ENCODE measurements at regions not wholly inside any gene's neighbourhood (a gene's known extent, or its start where the extent isn't known, plus 50 kb on each side); places are given as distances from the start of the nearest gene placed in this dataset.
"Not testable (repeated sequence)": the region's sequence is repeated elsewhere in the genome, so short reads cannot be mapped to it uniquely, and the experiment has no call there.

- no peak for DNase-seq
Measured at GRCh38 chr20:12211361-12211760, 293.7 kb downstream of the BTBD3 start.

GRCh38 chr20:12217382-12217781 lies 299.7 kb downstream of the BTBD3 start:
- DNase-seq = no peak

DNA sequence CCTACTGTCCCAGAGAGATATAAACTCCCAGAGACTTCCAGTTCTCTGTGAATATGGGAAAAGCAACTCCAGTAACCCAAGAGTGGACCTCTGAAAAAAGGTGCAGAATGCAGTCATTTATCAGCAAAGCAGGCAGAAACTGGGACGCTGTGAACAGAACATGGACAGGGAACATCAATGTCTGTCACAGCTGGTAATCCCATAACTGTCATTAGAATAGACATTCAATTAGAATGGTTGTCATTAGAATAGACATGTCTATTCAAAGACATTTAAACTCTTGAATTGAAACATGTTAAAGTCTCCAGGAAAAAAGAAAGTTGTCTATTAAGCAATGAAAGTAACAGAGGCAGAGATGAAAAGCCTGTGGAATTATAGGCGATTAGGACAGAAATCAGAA lies 302.1 kb downstream of the BTBD3 start:
- no peak for DNase-seq

- no peak for DNase-seq
Measured at GRCh38 chr20:12223057-12223456, 305.4 kb downstream of the BTBD3 start.

DNA sequence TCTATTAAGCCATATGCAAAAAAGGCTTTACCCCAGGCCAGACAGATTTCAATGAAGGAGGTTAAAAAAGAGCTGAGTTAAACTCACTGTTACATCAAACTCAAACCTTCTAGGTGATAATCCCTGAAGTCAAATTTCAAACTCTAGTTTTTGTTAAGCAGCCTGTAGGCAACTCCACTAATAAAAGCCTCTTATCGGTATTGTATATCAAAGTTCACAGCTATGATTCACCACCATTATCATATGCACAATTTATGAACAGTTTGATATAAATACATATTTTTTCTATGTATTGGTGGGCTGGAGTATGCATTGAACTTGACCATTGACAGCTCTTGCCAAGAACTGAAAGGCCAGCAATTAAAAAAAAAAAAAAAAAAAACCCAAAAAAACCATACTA lies 308.2 kb downstream of the BTBD3 start:
- no peak for DNase-seq

- no peak for DNase-seq
Measured at GRCh38 chr20:12229891-12230290, 312.2 kb downstream of the BTBD3 start.

- DNase-seq = no peak
Measured at GRCh38 chr20:12237772-12238171, 320.1 kb downstream of the BTBD3 start.

DNA sequence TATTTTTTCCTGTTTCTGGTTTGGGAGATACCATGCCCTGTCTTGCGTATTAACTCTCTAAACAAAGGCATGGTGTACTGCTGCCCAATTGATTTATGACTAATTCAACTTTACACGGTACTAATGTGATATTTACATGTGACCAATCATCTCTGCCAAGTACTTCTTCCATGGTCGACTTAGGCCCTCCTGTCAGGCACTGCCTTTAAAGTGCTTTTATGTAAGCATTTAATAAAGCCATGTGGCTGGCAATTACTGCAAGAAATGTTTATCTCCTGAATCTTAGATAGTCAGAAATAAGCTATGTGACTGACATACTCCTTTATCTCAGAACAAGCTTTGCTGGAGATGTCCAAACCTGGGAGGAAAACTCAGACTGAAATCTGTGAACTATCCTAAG lies 323.4 kb downstream of the BTBD3 start:
- DNase-seq = no peak

GRCh38 chr20:12243327-12243726 lies 325.6 kb downstream of the BTBD3 start:
- DNase-seq = no peak

DNA sequence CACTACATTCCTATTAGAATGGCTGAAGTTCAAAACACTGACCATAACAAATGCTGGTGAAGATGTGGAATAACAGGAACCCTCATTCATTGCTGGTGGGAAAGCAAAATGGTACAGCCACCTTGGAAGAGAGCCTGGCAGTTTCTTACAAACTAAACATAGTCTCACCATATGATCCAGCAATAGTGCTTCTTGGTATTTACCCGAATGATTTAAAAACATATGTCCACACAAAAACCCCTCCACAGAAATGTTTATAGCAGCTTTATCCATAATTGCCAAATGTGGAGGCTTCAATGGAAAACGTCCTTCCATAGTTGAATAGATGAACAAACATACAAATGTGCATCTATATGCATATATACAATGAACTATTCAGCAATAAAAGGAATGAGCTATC lies 330.8 kb downstream of the BTBD3 start:
- DNase-seq = no peak

DNA sequence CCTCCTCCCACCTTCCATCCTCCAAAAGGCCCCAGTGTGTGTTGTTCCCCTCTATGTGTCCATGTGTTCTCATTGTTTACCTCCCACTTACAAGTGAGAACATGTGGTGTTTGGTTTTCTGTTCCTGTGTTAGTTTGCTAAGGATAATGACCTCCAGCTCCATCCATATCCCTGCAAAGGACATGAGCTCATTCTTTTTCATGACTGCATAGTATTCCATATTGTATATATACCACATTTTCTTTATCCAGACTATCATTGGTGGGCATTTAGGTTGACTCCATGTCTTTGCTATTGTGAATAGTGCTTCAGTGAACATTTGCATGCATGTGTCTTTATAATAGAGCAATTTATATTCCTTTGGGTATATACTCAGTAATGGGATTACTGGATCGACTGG lies 333.0 kb downstream of the BTBD3 start:
- DNase-seq = not testable (repeated sequence)

DNA sequence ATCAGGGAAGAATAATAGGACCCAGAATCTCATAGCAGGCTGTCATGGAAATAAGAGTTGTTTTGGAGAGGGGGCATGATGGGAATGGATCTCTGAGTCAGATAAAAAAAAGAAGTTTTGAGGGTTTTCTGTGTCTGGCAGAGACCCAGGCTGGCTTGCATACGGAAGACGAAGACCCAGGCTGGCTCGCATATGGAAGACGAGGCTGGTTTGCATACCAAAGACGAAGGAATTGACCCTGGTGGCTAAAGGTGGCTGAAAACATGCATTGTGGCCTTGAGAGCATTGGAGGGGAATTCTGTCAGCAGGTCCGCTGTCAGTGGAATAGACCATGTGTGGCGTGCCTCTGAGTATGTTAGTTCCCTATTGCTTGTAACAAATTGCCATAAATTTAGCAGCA lies 335.1 kb downstream of the BTBD3 start:
- no peak for DNase-seq

- no peak for DNase-seq
Measured at GRCh38 chr20:12255461-12255970, 337.8 kb downstream of the BTBD3 start.

- DNase-seq = no peak
Measured at GRCh38 chr20:12256806-12257205, 339.1 kb downstream of the BTBD3 start.

DNA sequence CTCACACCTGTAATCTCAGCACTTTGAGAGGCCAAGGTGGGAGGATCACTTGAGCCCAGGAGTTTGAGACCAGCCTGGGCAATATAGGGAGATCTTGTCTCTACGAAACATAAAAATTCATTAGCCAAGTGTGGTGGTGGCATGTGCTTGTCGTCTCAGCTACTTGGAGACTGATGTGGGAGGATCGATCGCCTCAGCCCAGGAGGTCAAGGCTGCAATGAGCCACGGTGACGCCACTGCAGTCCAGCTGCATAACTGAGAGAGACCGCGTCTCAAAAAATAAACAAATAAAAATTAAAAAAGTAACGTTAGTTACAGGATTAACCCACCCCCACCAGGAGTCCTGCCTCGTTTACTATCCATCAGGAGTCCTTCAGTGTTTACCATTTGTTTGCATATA lies 345.1 kb downstream of the BTBD3 start:
- DNase-seq = no peak

DNA sequence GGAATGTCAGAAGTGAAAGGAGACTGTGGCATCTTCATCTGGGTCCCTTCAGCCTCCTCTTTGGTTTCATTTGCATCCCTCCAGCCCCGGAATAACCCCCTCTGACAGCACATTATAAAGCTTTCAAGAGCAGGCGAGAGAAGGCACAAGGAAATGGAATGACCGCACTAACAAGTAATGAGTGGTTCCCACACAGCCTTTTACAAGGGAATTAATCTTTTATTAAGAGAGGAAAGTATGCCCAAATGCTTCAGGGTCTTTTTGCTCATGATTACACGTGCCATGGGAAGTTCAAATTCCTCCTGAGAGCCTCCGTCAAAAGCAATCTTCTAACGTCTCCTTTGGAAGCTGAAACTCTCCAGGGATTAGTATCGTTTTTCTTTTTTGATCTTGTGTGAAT lies 347.0 kb downstream of the BTBD3 start:
- no peak for DNase-seq

GRCh38 chr20:12265662-12266061 lies 348.0 kb downstream of the BTBD3 start:
- DNase-seq = no peak

DNA sequence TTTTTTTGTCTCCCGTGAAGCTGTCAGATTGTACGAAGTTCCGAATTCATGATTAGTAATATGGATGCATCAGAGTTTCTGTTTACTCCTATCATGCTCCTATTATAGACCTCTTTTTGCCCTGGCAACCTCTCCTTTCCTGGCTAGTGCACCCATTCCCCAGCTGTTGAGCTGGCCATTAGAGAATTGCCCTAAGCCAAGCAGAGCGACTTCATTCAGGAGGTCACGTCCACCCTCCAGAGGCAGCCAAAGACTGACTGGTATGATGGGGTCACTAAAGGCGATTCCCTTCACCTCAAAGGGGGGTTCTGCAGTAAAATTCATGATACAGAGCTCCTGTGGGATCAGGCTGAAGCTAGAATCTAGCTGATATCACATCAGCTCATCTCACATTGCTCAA lies 351.9 kb downstream of the BTBD3 start:
- no peak for DNase-seq

DNA sequence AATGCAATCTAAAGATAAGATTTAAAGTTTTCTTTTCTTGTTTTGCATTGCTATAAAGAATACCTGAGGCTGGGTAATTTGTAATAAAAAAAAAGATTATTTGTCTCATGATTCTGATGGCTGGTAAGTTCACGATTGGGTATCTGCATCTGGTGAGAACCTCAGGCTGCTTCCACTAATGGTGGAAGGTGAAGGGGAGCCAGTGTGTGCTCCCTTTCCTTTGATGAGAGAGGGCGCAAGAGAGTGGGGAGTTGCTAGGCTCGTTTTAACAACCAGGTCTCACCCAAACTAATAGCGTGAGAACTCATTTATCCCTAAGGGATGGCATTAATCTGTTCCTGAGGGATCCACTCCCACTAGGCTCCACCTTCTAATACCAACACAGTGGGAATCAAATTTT lies 353.2 kb downstream of the BTBD3 start:
- no peak for DNase-seq

- no peak for DNase-seq
Measured at GRCh38 chr20:12276011-12276673, 358.4 kb downstream of the BTBD3 start.

DNA sequence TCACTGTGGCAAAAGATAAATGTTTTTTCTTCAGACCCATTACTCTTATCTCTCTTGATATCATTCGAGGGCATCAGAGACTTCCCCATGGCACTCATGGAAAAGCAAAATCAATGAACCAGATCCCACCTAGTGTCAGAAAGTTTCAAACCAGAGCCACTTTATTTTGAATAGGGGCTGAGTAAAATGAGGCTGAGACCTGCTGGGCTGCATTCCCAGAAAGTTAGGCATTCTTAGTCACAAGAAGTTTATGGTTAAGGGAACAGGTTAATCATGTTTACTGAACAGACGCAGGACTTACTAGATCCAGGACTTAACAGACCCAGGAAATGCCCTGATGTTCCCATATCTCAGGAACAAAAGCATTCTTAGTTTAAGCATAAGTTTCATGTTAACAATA lies 369.9 kb downstream of the BTBD3 start:
- DNase-seq = no peak

DNA sequence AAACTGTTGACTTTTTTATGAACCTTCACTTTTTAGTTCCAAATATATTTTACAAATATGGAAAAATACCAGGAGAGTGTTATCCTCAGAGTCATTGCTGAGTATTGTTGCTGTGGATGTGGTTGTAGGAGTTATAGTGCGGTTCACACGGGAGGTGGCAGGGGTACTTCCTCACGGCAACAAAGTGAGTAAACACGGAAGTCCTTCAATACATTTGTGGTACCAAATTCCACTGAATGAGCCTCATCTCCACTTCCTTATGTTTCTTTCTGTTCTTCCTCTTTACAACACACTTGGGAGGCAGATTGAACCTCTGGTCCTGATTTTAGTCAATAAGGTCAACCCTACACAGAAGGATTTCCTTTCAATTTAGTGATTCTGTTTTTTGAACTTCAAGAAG lies 371.8 kb downstream of the BTBD3 start:
- DNase-seq = no peak

- no peak for DNase-seq
Measured at GRCh38 chr20:12291386-12291785, 373.7 kb downstream of the BTBD3 start.

- no peak for DNase-seq
Measured at GRCh38 chr20:12293900-12294299, 376.2 kb downstream of the BTBD3 start.

DNA sequence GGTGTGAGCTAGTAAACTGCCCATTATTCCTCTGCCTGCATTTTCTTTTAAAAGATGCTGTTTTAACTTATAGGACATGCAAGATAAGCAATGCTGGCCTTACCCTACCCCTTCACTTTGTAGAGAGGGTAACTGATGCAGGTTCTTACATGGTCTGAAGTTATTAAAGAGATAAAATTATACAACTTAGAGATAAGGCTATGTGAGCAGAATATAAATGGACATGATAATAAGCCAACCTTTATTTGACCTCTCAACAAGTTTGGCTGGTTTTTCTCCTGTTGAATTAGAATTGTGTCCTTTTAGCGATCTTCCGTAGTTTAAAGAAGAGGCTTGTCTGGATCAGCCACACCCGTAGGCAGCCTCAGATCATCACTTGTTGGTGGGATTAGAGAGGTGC lies 377.0 kb downstream of the BTBD3 start:
- DNase-seq = no peak
